ENCODE measurements at regions not wholly inside any gene's neighbourhood (a gene's known extent, or its start where the extent isn't known, plus 50 kb on each side); places are given as distances from the start of the nearest gene placed in this dataset.
"Not testable (repeated sequence)": the region's sequence is repeated elsewhere in the genome, so short reads cannot be mapped to it uniquely, and the experiment has no call there.

DNA sequence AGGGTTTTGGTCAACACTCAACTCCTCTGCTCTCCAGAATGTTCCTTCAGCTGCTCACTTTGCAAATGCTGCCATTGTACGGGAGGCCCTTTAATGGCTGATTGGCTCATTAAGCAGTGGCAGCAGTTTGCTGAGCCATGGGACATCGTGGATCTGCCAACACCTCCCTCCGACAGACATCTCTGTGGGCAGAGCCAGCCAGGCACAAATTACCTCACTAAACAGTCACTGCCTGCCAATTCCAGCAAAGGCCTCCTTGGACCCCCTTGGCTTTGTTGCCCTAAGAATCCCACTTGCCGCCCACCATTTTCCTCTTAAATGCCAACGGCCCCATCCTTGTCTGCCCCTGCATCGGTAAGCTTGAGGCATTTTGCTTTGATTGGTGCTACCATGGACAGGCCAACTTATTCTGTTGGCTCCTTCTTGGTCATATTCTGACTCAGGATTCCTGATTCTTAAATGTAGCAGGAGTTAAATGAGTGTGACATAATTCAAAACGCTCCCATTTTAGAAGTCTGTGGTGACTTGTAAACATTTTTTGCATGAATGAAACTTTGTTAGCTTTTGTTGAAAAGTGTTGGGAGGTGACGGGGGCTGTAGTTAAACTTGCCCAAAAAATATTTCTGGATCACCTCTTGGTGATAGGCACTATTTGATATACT, 57.5 kb upstream of the LMO2 start:
- Histone ChIP-seq H3K27me3 (ENCODE audit: control insufficient read depth in 1 of 2, insufficient read depth in 2 of 2, low read length in 2 of 2) (no peaks in the 10 kb centered on the region), H3K27ac (ENCODE audit: low read depth in 2 of 2, low read length in 1 of 2) (no peak overlapping the region), H3K36me3 (ENCODE audit: control insufficient read depth in 2 of 2, insufficient read depth in 2 of 2, low read length in 1 of 2) (no peaks in the 10 kb centered on the region), H3K4me3 (ENCODE audit: low read depth in 1 of 2, low read length in 2 of 2) (no peak overlapping the region), H3K9me3 (ENCODE audit: control insufficient read depth in 2 of 2, insufficient read depth in 1 of 2, low read depth in 1 of 2, low read length in 1 of 2) (no peaks in the 10 kb centered on the region), H3K4me1 (ENCODE audit: control insufficient read depth in 2 of 2, insufficient read depth in 2 of 2, low read length in 1 of 2) (no peaks in the 10 kb centered on the region)
- 90 to 93% methylated on average over 8 of the region's 8 CpGs for WGBS, 2 donors

DNA sequence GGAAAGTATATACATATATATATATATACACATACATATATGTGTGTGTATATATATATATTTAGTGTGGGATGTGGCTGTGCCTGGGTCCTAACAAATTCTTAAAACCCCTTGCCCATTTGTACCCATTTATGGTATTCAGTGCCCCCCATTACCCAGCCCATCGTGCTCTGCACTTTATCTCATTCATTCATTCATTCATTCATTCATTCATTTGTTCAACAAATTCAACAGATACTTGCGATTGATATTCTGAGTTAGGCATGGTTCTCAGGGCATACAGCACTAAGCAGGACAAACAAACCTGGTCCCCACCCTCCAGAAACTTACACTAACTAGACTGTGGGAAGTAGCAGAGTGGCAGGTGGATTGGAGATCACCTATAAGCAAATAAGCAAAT, 56.6 kb upstream of the LMO2 start:
- Histone ChIP-seq H3K9me3 (ENCODE audit: control insufficient read depth in 2 of 2, insufficient read depth in 1 of 2, low read depth in 1 of 2, low read length in 1 of 2) (no peaks in the 10 kb centered on the region), H3K4me3 (ENCODE audit: low read depth in 1 of 2, low read length in 2 of 2) (no peak overlapping the region), H3K27ac (ENCODE audit: low read depth in 2 of 2, low read length in 1 of 2) (no peak overlapping the region), H3K4me1 (ENCODE audit: control insufficient read depth in 2 of 2, insufficient read depth in 2 of 2, low read length in 1 of 2) (no peaks in the 10 kb centered on the region), H3K36me3 (ENCODE audit: control insufficient read depth in 2 of 2, insufficient read depth in 2 of 2, low read length in 1 of 2) (no peaks in the 10 kb centered on the region), H3K27me3 (ENCODE audit: control insufficient read depth in 1 of 2, insufficient read depth in 2 of 2, low read length in 2 of 2) (no peaks in the 10 kb centered on the region)
- whole genome bisulfite sequencing, 2 donors, result 65 to 67% methylated on average over 2 of the region's 2 CpGs

DNA sequence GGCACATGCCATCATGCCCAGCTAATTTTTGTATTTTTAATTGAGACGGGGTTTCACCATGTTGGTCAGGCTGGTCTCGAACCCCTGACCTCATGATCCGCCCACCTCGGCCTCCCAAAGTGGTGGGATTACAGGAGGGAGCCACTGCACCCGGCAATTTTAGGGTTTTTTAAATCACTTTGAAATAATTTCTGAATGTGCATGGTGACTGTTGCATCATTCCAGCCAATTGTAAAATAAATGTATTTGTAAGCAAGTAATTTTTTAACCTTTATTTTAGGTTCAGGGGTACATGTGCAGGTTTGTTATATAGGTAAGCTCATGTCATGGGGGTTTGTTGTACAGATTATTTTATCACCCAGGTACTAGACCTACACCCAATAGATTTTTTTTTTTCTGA, 56.0 kb upstream of the LMO2 start:
- H3K27ac ChIP-seq (ENCODE audit: low read depth in 2 of 2, low read length in 1 of 2); H3K4me1 ChIP-seq (ENCODE audit: control insufficient read depth in 2 of 2, insufficient read depth in 2 of 2, low read length in 1 of 2); H3K9me3 ChIP-seq (ENCODE audit: control insufficient read depth in 2 of 2, insufficient read depth in 1 of 2, low read depth in 1 of 2, low read length in 1 of 2); H3K36me3 ChIP-seq (ENCODE audit: control insufficient read depth in 2 of 2, insufficient read depth in 2 of 2, low read length in 1 of 2); H3K27me3 ChIP-seq (ENCODE audit: control insufficient read depth in 1 of 2, insufficient read depth in 2 of 2, low read length in 2 of 2); H3K4me3 ChIP-seq (ENCODE audit: low read depth in 1 of 2, low read length in 2 of 2): not testable (repeated sequence)
- 90 to 96% methylated on average over 5 of the region's 5 CpGs for WGBS, 2 donors

- no peaks in the 10 kb centered on the region for H3K4me1 ChIP-seq (ENCODE audit: control insufficient read depth in 2 of 2, insufficient read depth in 2 of 2, low read length in 1 of 2)
- no peaks in the 10 kb centered on the region for H3K9me3 ChIP-seq (ENCODE audit: control insufficient read depth in 2 of 2, insufficient read depth in 1 of 2, low read depth in 1 of 2, low read length in 1 of 2)
- no peak overlapping the region for H3K4me3 ChIP-seq (ENCODE audit: low read depth in 1 of 2, low read length in 2 of 2)
- H3K27ac ChIP-seq (ENCODE audit: low read depth in 2 of 2, low read length in 1 of 2), result no peak overlapping the region
- 79 to 82% methylated on average over 4 of the region's 4 CpGs for WGBS, 2 donors
- no peaks in the 10 kb centered on the region for H3K36me3 ChIP-seq (ENCODE audit: control insufficient read depth in 2 of 2, insufficient read depth in 2 of 2, low read length in 1 of 2)
- no peaks in the 10 kb centered on the region for H3K27me3 ChIP-seq (ENCODE audit: control insufficient read depth in 1 of 2, insufficient read depth in 2 of 2, low read length in 2 of 2)
These were observed 55.1 kb upstream of the LMO2 start for GRCh38 chr11:33946930-33947329.

DNA sequence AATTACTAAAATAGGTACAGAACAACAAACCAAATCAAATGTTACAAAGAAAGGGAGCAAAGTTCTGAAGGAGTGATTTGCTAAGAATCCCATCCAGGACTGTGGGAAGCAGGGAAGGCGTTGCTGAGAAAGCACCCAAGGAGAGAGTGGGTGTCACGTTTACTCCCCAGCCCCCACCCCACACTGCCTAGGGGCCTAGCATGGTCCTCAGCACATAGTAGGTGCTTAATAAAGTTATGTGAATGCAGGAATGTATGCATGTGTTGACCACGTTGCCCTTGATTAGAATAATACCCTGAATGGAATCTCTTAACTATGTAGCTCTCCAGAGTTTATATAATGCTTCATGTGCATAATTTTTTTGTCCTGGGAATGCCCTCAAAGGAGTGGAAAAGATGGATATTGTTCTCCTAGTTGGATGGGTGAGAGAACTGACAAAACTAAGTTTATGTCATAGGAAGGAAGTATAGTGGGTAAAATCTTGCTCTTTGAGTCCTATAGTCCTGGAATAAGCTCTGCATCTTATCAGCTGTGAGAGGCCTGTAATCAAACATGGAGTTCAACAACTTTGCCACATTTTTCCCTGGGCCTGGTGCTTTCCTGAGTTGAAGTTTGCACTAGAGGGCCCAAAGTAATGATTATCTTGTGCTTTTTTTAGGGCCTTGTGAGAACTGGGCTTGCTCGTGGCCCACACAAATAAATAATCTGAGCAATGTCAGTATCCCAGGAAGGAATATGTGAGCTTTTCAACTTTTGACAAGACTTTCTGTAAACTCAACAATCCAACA, 53.8 kb upstream of the LMO2 start:
- H3K9me3 ChIP-seq (ENCODE audit: control insufficient read depth in 2 of 2, insufficient read depth in 1 of 2, low read depth in 1 of 2, low read length in 1 of 2), result no peaks in the 10 kb centered on the region
- no peaks in the 10 kb centered on the region for H3K36me3 ChIP-seq (ENCODE audit: control insufficient read depth in 2 of 2, insufficient read depth in 2 of 2, low read length in 1 of 2)
- H3K4me3 ChIP-seq (ENCODE audit: low read depth in 1 of 2, low read length in 2 of 2), result no peak overlapping the region
- H3K27me3 ChIP-seq (ENCODE audit: control insufficient read depth in 1 of 2, insufficient read depth in 2 of 2, low read length in 2 of 2), result no peaks in the 10 kb centered on the region
- WGBS, 2 donors, result 76 to 82% methylated on average over 4 of the region's 4 CpGs
- H3K27ac ChIP-seq (ENCODE audit: low read depth in 2 of 2, low read length in 1 of 2), result no peak overlapping the region
- no peaks in the 10 kb centered on the region for H3K4me1 ChIP-seq (ENCODE audit: control insufficient read depth in 2 of 2, insufficient read depth in 2 of 2, low read length in 1 of 2)

DNA sequence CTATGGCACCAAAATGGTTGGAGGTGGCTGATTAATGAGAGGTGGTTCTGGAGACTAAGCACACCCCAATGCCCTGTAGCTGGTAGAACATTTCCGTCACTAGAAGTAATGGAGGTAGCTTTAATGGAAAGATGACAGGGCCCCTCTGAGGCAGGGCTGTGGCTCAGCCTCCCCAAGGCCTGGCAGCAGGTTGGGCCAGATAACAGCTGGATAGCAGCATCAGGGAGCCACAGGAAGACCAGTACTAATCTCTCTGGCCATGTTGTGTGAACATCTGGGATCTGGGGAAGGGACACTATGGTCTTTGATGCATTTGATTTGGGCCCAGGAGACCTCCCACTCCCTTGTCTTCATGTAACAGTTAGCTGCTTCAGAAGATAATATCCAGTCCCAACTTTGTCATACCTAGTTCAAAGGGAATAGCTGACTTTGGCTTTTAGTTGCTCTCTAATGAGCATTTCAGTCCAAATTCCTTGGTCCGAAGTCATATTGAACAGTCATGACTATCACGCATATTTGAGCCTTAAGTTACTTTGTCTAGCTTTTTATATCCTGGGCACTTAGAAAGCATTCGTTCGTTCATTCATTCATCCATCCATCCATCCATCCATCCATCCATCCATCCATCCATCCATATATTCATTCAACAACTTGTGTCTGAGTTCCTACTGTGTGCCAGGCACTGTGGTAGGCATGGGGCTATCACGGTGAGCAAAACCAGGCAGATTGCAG, 53.0 kb upstream of the LMO2 start:
- Histone ChIP-seq H3K4me1 (ENCODE audit: control insufficient read depth in 2 of 2, insufficient read depth in 2 of 2, low read length in 1 of 2) (no peaks in the 10 kb centered on the region), H3K4me3 (ENCODE audit: low read depth in 1 of 2, low read length in 2 of 2) (no peak overlapping the region), H3K36me3 (ENCODE audit: control insufficient read depth in 2 of 2, insufficient read depth in 2 of 2, low read length in 1 of 2) (no peaks in the 10 kb centered on the region), H3K27ac (ENCODE audit: low read depth in 2 of 2, low read length in 1 of 2) (no peak overlapping the region), H3K27me3 (ENCODE audit: control insufficient read depth in 1 of 2, insufficient read depth in 2 of 2, low read length in 2 of 2) (no peaks in the 10 kb centered on the region), H3K9me3 (ENCODE audit: control insufficient read depth in 2 of 2, insufficient read depth in 1 of 2, low read depth in 1 of 2, low read length in 1 of 2) (no peaks in the 10 kb centered on the region)
- WGBS, 2 donors, result 97 to 98% methylated on average over 6 of the region's 6 CpGs

DNA sequence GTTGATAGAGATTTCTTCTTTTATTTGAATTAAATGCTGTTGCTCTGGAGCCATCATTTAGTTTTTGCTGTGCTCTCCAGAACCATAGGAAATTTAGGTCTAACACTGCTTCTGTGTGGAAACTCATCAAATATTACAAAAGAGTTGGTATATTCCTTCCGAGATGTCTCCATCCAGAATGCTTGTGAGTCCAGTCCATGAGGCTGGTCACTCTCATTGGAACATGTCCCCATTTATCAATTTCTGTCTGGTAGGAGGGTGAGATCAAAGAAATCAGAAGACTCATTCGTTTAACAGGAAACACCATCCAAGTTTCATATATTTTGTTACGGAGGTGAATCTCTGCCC, 52.4 kb upstream of the LMO2 start:
- no peak overlapping the region for H3K27ac ChIP-seq (ENCODE audit: low read depth in 2 of 2, low read length in 1 of 2)
- no peaks in the 10 kb centered on the region for H3K36me3 ChIP-seq (ENCODE audit: control insufficient read depth in 2 of 2, insufficient read depth in 2 of 2, low read length in 1 of 2)
- no peak overlapping the region for H3K4me3 ChIP-seq (ENCODE audit: low read depth in 1 of 2, low read length in 2 of 2)
- H3K27me3 ChIP-seq (ENCODE audit: control insufficient read depth in 1 of 2, insufficient read depth in 2 of 2, low read length in 2 of 2), result no peaks in the 10 kb centered on the region
- H3K4me1 ChIP-seq (ENCODE audit: control insufficient read depth in 2 of 2, insufficient read depth in 2 of 2, low read length in 1 of 2), result no peaks in the 10 kb centered on the region
- WGBS, 2 donors, result 94 to 96% methylated on average over 3 of the region's 3 CpGs
- H3K9me3 ChIP-seq (ENCODE audit: control insufficient read depth in 2 of 2, insufficient read depth in 1 of 2, low read depth in 1 of 2, low read length in 1 of 2), result no peaks in the 10 kb centered on the region

- WGBS, 2 donors, result 17 to 39% methylated on average over 4 of the region's 4 CpGs
- H3K4me1 ChIP-seq (ENCODE audit: control insufficient read depth in 2 of 2, insufficient read depth in 2 of 2, low read length in 1 of 2), result no peaks in the 10 kb centered on the region
- no peaks in the 10 kb centered on the region for H3K36me3 ChIP-seq (ENCODE audit: control insufficient read depth in 2 of 2, insufficient read depth in 2 of 2, low read length in 1 of 2)
- H3K27me3 ChIP-seq (ENCODE audit: control insufficient read depth in 1 of 2, insufficient read depth in 2 of 2, low read length in 2 of 2), result no peaks in the 10 kb centered on the region
- H3K27ac ChIP-seq (ENCODE audit: low read depth in 2 of 2, low read length in 1 of 2), result no peak overlapping the region
- H3K4me3 ChIP-seq (ENCODE audit: low read depth in 1 of 2, low read length in 2 of 2), result no peak overlapping the region
- no peaks in the 10 kb centered on the region for H3K9me3 ChIP-seq (ENCODE audit: control insufficient read depth in 2 of 2, insufficient read depth in 1 of 2, low read depth in 1 of 2, low read length in 1 of 2)
These were observed 51.1 kb upstream of the LMO2 start for GRCh38 chr11:33942954-33943353.

- H3K9me3 ChIP-seq (ENCODE audit: control insufficient read depth in 2 of 2, insufficient read depth in 1 of 2, low read depth in 1 of 2, low read length in 1 of 2), result no peaks in the 10 kb centered on the region
- no peaks in the 10 kb centered on the region for H3K36me3 ChIP-seq (ENCODE audit: control insufficient read depth in 2 of 2, insufficient read depth in 2 of 2, low read length in 1 of 2)
- no peaks in the 10 kb centered on the region for H3K27me3 ChIP-seq (ENCODE audit: control insufficient read depth in 1 of 2, insufficient read depth in 2 of 2, low read length in 2 of 2)
- no peak overlapping the region for H3K27ac ChIP-seq (ENCODE audit: low read depth in 2 of 2, low read length in 1 of 2)
- WGBS, 2 donors, result 50 to 69% methylated on average over 7 of the region's 7 CpGs
- no peak overlapping the region for H3K4me3 ChIP-seq (ENCODE audit: low read depth in 1 of 2, low read length in 2 of 2)
- H3K4me1 ChIP-seq (ENCODE audit: control insufficient read depth in 2 of 2, insufficient read depth in 2 of 2, low read length in 1 of 2), result peaks cover 0 to 3% of the 10 kb centered on the region in 2 donors
These were observed 49.8 kb upstream of the LMO2 start for GRCh38 chr11:33941637-33942160.
